ENCODE measurements at regions not wholly inside any gene's neighbourhood (a gene's known extent, or its start where the extent isn't known, plus 50 kb on each side); places are given as distances from the start of the nearest gene placed in this dataset.

GRCh38 chr18:29169599-29169998 is 992.7 kb upstream of the CDH2 start:
- TF ChIP-seq, protein P1, sequence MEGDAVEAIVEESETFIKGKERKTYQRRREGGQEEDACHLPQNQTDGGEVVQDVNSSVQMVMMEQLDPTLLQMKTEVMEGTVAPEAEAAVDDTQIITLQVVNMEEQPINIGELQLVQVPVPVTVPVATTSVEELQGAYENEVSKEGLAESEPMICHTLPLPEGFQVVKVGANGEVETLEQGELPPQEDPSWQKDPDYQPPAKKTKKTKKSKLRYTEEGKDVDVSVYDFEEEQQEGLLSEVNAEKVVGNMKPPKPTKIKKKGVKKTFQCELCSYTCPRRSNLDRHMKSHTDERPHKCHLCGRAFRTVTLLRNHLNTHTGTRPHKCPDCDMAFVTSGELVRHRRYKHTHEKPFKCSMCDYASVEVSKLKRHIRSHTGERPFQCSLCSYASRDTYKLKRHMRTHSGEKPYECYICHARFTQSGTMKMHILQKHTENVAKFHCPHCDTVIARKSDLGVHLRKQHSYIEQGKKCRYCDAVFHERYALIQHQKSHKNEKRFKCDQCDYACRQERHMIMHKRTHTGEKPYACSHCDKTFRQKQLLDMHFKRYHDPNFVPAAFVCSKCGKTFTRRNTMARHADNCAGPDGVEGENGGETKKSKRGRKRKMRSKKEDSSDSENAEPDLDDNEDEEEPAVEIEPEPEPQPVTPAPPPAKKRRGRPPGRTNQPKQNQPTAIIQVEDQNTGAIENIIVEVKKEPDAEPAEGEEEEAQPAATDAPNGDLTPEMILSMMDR (IDR thresholded peaks at IDR 0.05), result no peak
- no peak overlapping the region for H3K4me3 ChIP-seq
- no peaks in the 10 kb centered on the region for H3K4me1 ChIP-seq (ENCODE audit: low read depth)
- peaks cover 3% of the 10 kb centered on the region for H3K9me3 ChIP-seq
- intact Hi-C loops (cut with DNase I, micrococcal nuclease), result no loop called here
- H3K36me3 ChIP-seq (ENCODE audit: low read depth), result no peaks in the 10 kb centered on the region
- DNase-seq (no peak), ATAC-seq (no peak)

- no peak for ATAC-seq
- H3K4me3 ChIP-seq, result no peak overlapping the region
- no peaks in the 10 kb centered on the region for H3K36me3 ChIP-seq (ENCODE audit: low read depth)
- H3K4me1 ChIP-seq (ENCODE audit: low read depth), result no peaks in the 10 kb centered on the region
- H3K9me3 ChIP-seq, result peaks cover 9% of the 10 kb centered on the region
- intact Hi-C loops (cut with DNase I, micrococcal nuclease), result no loop called here
- DNase-seq, result no peak
- TF ChIP-seq, protein P1 (IDR thresholded peaks at IDR 0.05), result no peak
Observed at GRCh38 chr18:29164993-29165599, 988.2 kb upstream of the CDH2 start.

DNA sequence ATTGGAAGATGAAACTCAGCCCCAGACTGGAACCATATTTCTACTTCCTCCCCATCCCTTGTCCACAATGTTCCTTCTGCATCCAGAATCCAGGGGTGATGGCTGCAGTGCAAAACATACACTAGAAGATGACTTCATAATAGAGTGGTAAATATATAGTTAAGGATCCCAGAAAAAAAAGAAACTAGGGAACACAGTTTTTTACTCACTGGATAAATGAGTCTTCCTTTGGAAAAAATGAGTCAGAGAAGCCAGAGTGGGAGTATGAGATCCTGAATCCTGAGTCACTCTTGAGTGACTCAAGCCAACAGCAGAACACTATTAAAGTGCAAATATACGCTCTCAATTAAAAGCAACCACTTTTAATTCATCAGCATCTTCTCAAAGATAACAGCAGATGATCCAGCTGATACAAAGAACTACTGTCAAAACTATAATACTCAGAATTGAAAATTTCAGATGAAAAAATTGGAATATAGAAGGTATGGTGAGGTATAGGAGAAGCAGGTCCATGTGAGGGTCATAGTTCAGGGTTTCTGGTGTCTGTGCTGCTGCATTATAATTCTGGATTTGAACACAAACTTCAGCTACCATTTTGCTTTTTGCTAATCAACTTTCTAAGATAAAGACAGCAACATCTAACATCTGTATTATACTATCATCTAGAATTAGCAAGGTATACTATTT is 987.2 kb upstream of the CDH2 start:
- intact Hi-C loops (cut with DNase I, micrococcal nuclease), result no loop called here
- Histone ChIP-seq H3K36me3 (ENCODE audit: low read depth) (no peaks in the 10 kb centered on the region), H3K4me1 (ENCODE audit: low read depth) (no peaks in the 10 kb centered on the region), H3K4me3 (no peak overlapping the region), H3K9me3 (peaks cover 15% of the 10 kb centered on the region)
- no peak for DNase-seq
- TF ChIP-seq, protein P1 (IDR thresholded peaks at IDR 0.05), result no peak
- peak; percentile 38 for ATAC-seq

DNA sequence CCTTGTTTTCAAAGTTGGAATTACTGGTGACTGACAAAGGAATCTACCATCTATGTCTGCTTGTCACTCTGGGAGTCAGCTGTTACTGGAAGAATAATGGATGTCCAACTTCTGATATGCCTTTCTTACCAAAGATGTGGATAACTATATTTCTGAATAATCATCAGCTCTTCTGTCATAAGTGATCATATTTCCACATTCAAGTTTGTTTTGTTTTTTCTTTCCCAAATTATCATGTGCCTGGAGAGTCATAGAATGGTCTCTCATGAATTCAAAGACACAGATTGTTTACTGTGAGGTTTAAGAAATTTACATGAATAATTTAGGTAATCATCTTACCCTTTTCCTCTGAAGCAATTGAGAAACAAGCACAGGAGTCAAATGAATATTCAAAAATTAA is 986.7 kb upstream of the CDH2 start:
- TF ChIP-seq, protein P1 (IDR thresholded peaks at IDR 0.05), result no peak
- Histone ChIP-seq H3K4me3 (no peak overlapping the region), H3K4me1 (ENCODE audit: low read depth) (no peaks in the 10 kb centered on the region), H3K9me3 (peaks cover 13% of the 10 kb centered on the region), H3K36me3 (ENCODE audit: low read depth) (no peaks in the 10 kb centered on the region)
- DNase-seq, result no peak
- no peak for ATAC-seq
- intact Hi-C loops (cut with DNase I, micrococcal nuclease), result no loop called here

DNA sequence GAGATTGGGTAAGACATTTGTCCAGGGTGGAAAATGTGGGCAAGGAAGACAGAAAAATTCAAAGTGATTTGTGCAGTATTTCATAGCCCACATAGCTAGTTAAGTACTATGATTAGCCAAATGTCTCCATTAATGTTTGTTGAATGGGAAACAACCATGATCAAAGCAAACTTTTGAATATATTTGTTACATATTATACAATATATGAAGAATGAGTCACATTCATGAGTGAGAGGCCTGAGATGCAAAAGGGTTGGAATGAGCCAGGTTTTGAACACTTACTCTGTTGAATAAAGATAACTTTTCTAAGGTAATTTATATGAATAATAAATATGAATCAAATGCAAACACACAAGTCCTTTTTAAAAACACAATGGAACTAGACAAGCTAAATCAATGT is 984.5 kb upstream of the CDH2 start:
- peaks cover 13% of the 10 kb centered on the region for H3K9me3 ChIP-seq
- intact Hi-C loops (cut with DNase I, micrococcal nuclease), result no loop called here
- H3K36me3 ChIP-seq (ENCODE audit: low read depth), result no peaks in the 10 kb centered on the region
- ATAC-seq (no peak), DNase-seq (no peak)
- TF ChIP-seq, protein P1 (IDR thresholded peaks at IDR 0.05), result no peak
- H3K4me3 ChIP-seq, result no peak overlapping the region
- H3K4me1 ChIP-seq (ENCODE audit: low read depth), result no peaks in the 10 kb centered on the region

All from mucosa of descending colon (tissue), 3 donors.